Type B pancreatic cell (in vitro differentiated cells): ENCODE measurements at regions not wholly inside any gene's neighbourhood (a gene's known extent, or its start where the extent isn't known, plus 50 kb on each side); places are given as distances from the start of the nearest gene placed in this dataset.

Source experiments
- DNase-seq: peaks from one replicate; pipeline ENCODE4 v3.0.0; 2021; ENCODE audit warnings: mixed read lengths; ENCODE audit not compliant: unreplicated experiment; ENCODE audit errors: extremely low spot score
- H3K27ac Mint-ChIP-seq: 2 replicates; pipeline ENCODE4 v1.8.0; 2021; ENCODE audit warnings: mild to moderate bottlenecking, mixed read lengths
- H3K27me3 Mint-ChIP-seq: 2 replicates; pipeline ENCODE4 v1.8.0; 2021; ENCODE audit warnings: mixed read lengths
- H3K36me3 Mint-ChIP-seq: 2 replicates; pipeline ENCODE4 v1.8.0; 2021; ENCODE audit warnings: mixed read lengths
- H3K4me1 Mint-ChIP-seq: one replicate; pipeline ENCODE4 v1.8.0; 2021; ENCODE audit warnings: mixed read lengths; ENCODE audit not compliant: unreplicated experiment
- H3K4me3 Mint-ChIP-seq: 2 replicates; pipeline ENCODE4 v1.8.0; 2021; ENCODE audit warnings: mild to moderate bottlenecking, mixed read lengths
- H3K9me3 Mint-ChIP-seq: 2 replicates; pipeline ENCODE4 v1.8.0; 2021; ENCODE audit warnings: mixed read lengths
- CTCF ChIP-seq: fragments of 200-600 bp; sonication (generic); conservative IDR thresholded peaks from 2 replicates; pipeline ENCODE4 v1.5.0; 2021; ENCODE audit warnings: antibody characterized with exemption, mild to moderate bottlenecking

GRCh38 chr10:44589944-44590449 is 205.1 kb upstream of the CXCL12 start:
- no peak for TF ChIP-seq CTCF
- Mint-ChIP-seq H3K27ac (no peak overlapping the region), H3K27me3 (peaks cover 9% of the 10 kb centered on the region), H3K9me3 (no peaks in the 10 kb centered on the region), H3K4me3 (no peak overlapping the region), H3K4me1 (peaks cover 12% of the 10 kb centered on the region), H3K36me3 (no peaks in the 10 kb centered on the region)
- DNase-seq = no peak

GRCh38 chr10:44591911-44592310 is 207.0 kb upstream of the CXCL12 start:
- H3K27me3 Mint-ChIP-seq = peaks cover 17% of the 10 kb centered on the region
- no peaks in the 10 kb centered on the region for H3K9me3 Mint-ChIP-seq
- no peak overlapping the region for H3K4me3 Mint-ChIP-seq
- peaks cover 12% of the 10 kb centered on the region for H3K4me1 Mint-ChIP-seq
- TF ChIP-seq CTCF = no peak
- no peak overlapping the region for H3K27ac Mint-ChIP-seq
- no peaks in the 10 kb centered on the region for H3K36me3 Mint-ChIP-seq
- no peak for DNase-seq

GRCh38 chr10:44593952-44594351 is 209.1 kb upstream of the CXCL12 start:
- no peaks in the 10 kb centered on the region for H3K9me3 Mint-ChIP-seq
- H3K27ac Mint-ChIP-seq = no peak overlapping the region
- H3K27me3 Mint-ChIP-seq = peaks cover 19% of the 10 kb centered on the region
- no peaks in the 10 kb centered on the region for H3K36me3 Mint-ChIP-seq
- H3K4me1 Mint-ChIP-seq = peaks cover 11% of the 10 kb centered on the region
- DNase-seq = no peak
- TF ChIP-seq CTCF = no peak
- no peak overlapping the region for H3K4me3 Mint-ChIP-seq

- Mint-ChIP-seq H3K4me3 (no peak overlapping the region), H3K9me3 (no peaks in the 10 kb centered on the region), H3K27me3 (peaks cover 2% of the 10 kb centered on the region), H3K36me3 (no peaks in the 10 kb centered on the region), H3K4me1 (no peaks in the 10 kb centered on the region), H3K27ac (no peak overlapping the region)
- no peak for DNase-seq
- no peak for TF ChIP-seq CTCF
Measured at GRCh38 chr10:44607116-44607515, 222.2 kb upstream of the CXCL12 start.

GRCh38 chr10:44618910-44619309 is 234.0 kb upstream of the CXCL12 start:
- Mint-ChIP-seq H3K4me3 (no peak overlapping the region), H3K27me3 (no peaks in the 10 kb centered on the region), H3K27ac (no peak overlapping the region), H3K36me3 (no peaks in the 10 kb centered on the region), H3K9me3 (peaks cover 6% of the 10 kb centered on the region), H3K4me1 (peaks cover 5% of the 10 kb centered on the region)
- no peak for DNase-seq
- TF ChIP-seq CTCF = no peak

- TF ChIP-seq CTCF = no peak
- Mint-ChIP-seq H3K4me1 (peaks cover 8% of the 10 kb centered on the region), H3K4me3 (no peak overlapping the region), H3K36me3 (no peaks in the 10 kb centered on the region), H3K9me3 (peaks cover 6% of the 10 kb centered on the region), H3K27me3 (no peaks in the 10 kb centered on the region), H3K27ac (no peak overlapping the region)
- no peak for DNase-seq
Measured at GRCh38 chr10:44619521-44619920, 234.6 kb upstream of the CXCL12 start.
